RWPE1 (cell line): ENCODE measurements at regions not wholly inside any gene's neighbourhood (a gene's known extent, or its start where the extent isn't known, plus 50 kb on each side); places are given as distances from the start of the nearest gene placed in this dataset.
"Not testable (repeated sequence)": the region's sequence is repeated elsewhere in the genome, so short reads cannot be mapped to it uniquely, and the experiment has no call there.

Experiments
- CTCF ChIA-PET: fragments of 350-600 bp; sonication (Branson Sonifier 250); formaldehyde crosslinking; extraction: SDS; loops from one replicate; lab custom pipeline; 2021; lab: Yijun Ruan, JAX
- POLR2A ChIA-PET: fragments of 400-600 bp; formaldehyde crosslinking; extraction: SDS; loops from one replicate; lab custom pipeline; 2020; ENCODE audit warnings: antibody characterized with exemption; ENCODE audit not compliant: low non-redundant PET; lab: Yijun Ruan, JAX
- DNase-seq: peaks from one replicate; pipeline ENCODE4 v3.0.0; 2012; ENCODE audit warnings: low spot score
- H3K27ac ChIP-seq: fragments of 450-650 bp; 2 replicates; pipeline ENCODE4 v1.5.1; 2017
- TF ChIP-seq, protein P1 (sequence below): fragments of 450-650 bp; conservative IDR thresholded peaks from 2 replicates; pipeline ENCODE4 v1.5.1; 2017; ENCODE audit warnings: low read depth, mild to moderate bottlenecking

DNA sequence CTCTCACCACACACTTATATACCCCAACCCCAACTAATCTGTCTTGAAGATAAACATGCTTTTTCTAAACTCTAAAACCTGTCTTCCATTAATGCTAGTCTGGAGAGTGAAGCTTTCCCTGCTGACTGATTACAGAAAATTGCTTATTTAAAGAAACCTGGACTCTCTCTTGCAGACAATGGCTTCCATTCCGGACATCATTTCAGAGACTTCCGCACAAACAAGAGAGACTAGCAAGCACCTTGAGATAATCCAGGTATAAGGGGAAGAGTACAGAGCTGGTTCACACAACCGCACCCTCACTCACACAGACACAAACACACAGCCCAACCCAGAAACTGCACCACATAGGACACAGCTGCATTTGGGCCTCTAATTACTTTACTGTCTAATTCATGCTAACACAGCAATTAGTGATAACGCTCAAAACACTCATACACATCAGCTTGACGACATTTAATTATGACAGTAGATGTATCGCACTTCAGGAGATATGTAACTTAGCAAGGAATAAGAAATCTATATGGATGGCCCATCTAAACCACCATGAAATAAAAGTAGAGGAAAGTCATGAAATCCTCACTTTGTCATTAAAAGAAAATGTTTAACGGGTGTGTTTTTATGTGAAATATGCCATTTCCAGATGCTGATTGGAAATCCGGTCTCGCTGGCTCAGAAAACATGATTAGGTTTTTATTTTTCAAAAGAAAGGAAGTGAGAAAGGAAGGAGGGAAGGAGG is 138.1 kb upstream of the JARID2 start:
- CTCF ChIA-PET = interaction anchor here (0.5 to 0.7 kb wide), 2 partner anchors 50 to 1021 kb away, joined by 3 to 4 read pairs; no protein-coding TSS in a partner anchor
- H3K27ac ChIP-seq = no peak overlapping the region
- POLR2A ChIA-PET = no interaction called here
- no peak for DNase-seq
- TF ChIP-seq, protein P1, sequence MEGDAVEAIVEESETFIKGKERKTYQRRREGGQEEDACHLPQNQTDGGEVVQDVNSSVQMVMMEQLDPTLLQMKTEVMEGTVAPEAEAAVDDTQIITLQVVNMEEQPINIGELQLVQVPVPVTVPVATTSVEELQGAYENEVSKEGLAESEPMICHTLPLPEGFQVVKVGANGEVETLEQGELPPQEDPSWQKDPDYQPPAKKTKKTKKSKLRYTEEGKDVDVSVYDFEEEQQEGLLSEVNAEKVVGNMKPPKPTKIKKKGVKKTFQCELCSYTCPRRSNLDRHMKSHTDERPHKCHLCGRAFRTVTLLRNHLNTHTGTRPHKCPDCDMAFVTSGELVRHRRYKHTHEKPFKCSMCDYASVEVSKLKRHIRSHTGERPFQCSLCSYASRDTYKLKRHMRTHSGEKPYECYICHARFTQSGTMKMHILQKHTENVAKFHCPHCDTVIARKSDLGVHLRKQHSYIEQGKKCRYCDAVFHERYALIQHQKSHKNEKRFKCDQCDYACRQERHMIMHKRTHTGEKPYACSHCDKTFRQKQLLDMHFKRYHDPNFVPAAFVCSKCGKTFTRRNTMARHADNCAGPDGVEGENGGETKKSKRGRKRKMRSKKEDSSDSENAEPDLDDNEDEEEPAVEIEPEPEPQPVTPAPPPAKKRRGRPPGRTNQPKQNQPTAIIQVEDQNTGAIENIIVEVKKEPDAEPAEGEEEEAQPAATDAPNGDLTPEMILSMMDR = no peak

DNA sequence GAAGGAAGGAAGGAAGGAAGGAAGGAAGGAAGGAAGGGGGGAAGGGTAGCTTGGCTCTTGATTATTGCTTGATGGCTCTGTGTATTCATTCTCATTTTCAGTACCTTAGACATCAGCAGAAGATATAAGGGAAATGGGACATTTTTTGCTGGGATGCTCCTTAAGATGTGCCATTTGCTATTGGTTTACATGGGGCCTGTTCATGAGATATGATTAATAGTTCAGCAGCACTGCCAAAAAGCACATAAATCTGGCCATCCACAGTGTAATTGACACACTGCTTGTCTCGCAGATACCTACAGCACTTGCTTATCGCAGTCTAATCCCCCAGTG is 137.5 kb upstream of the JARID2 start:
- no peak for DNase-seq
- TF ChIP-seq, protein P1 = no peak
- CTCF ChIA-PET = interaction anchor here (0.5 to 0.7 kb wide), 2 partner anchors 50 to 1020 kb away, joined by 3 to 4 read pairs; no protein-coding TSS in a partner anchor
- POLR2A ChIA-PET = no interaction called here
- no peak overlapping the region for H3K27ac ChIP-seq

DNA sequence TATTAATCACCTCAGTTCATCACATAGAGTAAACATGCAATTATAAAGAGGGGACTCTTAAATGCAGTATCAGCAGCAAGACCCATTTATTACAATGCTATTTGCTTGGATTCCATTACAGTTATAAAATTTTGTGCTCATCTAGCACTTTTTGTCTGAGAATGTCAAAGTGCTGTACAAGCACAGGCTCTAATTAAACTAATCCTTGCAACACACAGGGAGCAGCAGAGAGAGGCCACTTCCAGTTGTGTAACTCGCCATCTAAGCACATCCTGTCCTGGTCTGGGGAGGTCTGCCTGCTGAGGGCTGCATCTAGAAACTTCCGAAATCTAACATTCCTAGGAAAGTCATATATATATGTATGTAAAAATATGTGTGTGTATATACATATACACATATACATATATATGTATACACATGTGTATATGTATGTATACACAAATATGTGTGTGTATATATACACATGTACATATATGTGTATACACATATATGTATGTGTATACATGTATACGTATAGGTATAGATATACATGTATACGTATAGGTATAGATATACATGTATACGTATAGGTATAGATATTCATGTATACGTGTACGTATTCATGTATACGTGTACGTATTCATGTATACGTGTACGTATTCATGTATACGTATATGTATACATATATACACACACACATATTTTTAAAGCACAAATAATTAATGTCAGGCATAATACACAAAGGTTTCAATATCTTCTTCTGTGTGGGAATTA is 136.4 kb upstream of the JARID2 start:
- no peak for DNase-seq
- TF ChIP-seq, protein P1 = no peak
- H3K27ac ChIP-seq = no peak overlapping the region
- ChIA-PET POLR2A (no interaction called here), CTCF (interaction anchor here (0.6 kb wide), 2 partner anchors 8 to 33 kb away, joined by 3 to 4 read pairs; no protein-coding TSS in a partner anchor)

DNA sequence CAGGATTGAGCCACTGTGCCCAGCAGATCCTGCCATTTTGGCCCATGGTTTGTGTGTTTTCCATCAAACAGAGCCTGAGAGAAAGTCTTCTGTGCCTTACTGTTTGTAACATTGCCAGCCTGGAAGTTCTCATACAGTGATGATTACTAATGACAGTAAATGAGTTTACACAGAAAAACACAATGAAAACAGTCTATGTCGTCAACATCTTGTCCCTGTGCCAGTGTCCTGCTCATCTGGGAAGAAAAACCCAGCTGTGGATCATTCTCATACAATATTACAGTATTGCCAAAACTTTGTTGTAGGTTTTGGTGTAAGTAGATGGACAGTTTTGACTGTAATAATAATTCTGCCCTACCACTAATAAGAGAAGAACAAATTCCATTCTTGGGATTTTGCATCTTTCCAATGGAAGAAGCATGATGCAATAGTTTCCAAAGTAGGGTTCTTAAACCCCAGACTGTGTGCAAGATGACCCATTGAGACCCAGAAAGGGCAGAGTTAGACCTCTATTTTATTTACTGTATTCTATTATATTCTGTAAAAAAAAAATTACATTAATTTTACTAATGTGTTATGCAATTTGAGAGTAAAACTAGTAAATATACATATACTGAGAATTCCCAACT is 135.0 kb upstream of the JARID2 start:
- no peak overlapping the region for H3K27ac ChIP-seq
- ChIA-PET CTCF (interaction anchor here (0.6 kb wide), 2 partner anchors 18 to 1052 kb away, joined by 3 to 4 read pairs; no protein-coding TSS in a partner anchor), POLR2A (no interaction called here)
- no peak for DNase-seq
- TF ChIP-seq, protein P1 = no peak

DNA sequence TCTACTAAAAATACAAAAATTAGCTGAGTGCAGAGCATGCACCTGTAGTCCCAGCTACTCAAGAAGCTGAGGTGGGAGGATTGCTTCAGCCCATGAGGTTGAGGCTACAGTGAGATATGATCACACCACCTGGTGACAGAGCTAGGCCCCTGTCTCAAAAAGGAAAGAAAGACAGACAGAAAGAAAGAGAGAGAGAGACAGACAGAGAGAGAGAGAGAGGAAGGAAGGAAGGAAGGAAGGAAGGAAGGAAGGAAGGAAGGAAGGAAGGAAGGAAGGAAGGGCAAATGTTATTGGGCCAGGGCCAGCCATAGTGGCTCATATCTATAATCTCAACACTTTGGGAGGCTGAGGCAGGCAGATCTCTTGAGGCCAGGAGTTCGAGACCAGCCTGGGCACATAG is 134.3 kb upstream of the JARID2 start:
- DNase-seq, H3K27ac ChIP-seq, POLR2A ChIA-PET, CTCF ChIA-PET: not testable (repeated sequence)

DNA sequence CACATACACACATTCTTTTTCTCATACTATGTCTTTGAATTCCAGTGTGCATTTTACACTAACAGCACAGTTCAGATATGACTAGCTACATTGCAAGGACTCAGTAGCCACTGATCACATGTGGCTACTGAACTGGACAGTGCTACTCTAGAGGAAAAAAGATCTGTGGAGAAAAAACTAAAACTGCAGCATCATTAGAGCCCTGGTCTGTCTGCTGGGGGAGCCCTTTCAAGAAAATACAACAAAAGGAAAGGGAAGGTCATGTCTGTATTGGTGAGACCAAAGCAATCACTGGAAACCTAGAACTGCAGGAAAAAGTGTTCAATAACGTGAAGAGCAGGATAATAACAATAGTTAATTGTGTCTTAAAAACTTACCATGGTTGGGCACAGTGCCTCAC is 132.3 kb upstream of the JARID2 start:
- no peak for DNase-seq
- TF ChIP-seq, protein P1 = no peak
- ChIA-PET CTCF (no interaction called here), POLR2A (no interaction called here)
- H3K27ac ChIP-seq = no peak overlapping the region
